HFFc6 (cell line): ENCODE measurements at regions not wholly inside any gene's neighbourhood (a gene's known extent, or its start where the extent isn't known, plus 50 kb on each side); places are given as distances from the start of the nearest gene placed in this dataset.

Source experiments
- DNase-seq: peaks from one replicate; pipeline ENCODE4 v3.0.0-alpha.2; 2018
- H3K27ac Mint-ChIP-seq: 2 replicates; pipeline ENCODE4 v1.8.0; 2020; ENCODE audit warnings: mild to moderate bottlenecking, mixed read lengths
- H3K27me3 Mint-ChIP-seq: 2 replicates; pipeline ENCODE4 v1.8.0; 2021; ENCODE audit warnings: mild to moderate bottlenecking, moderate library complexity, mixed read lengths; ENCODE audit not compliant: insufficient read depth
- H3K36me3 Mint-ChIP-seq: 2 replicates; pipeline ENCODE4 v1.8.0; 2021; ENCODE audit warnings: low read depth, mixed read lengths
- H3K4me1 Mint-ChIP-seq: 2 replicates; pipeline ENCODE4 v1.8.0; 2020; ENCODE audit warnings: low read depth, mixed read lengths
- H3K4me3 Mint-ChIP-seq: 2 replicates; pipeline ENCODE4 v1.8.0; 2020; ENCODE audit warnings: mild to moderate bottlenecking, moderate library complexity, mixed read lengths
- H3K9me3 Mint-ChIP-seq: 2 replicates; pipeline ENCODE4 v1.8.0; 2020; ENCODE audit warnings: mild to moderate bottlenecking, mixed read lengths
- TF ChIP-seq, protein P1 (sequence below): fragments of 200-600 bp; sonication (generic); IDR thresholded peaks from 2 replicates; pipeline ENCODE4 v1.5.0; 2021; ENCODE audit warnings: antibody characterized with exemption, mild to moderate bottlenecking

DNA sequence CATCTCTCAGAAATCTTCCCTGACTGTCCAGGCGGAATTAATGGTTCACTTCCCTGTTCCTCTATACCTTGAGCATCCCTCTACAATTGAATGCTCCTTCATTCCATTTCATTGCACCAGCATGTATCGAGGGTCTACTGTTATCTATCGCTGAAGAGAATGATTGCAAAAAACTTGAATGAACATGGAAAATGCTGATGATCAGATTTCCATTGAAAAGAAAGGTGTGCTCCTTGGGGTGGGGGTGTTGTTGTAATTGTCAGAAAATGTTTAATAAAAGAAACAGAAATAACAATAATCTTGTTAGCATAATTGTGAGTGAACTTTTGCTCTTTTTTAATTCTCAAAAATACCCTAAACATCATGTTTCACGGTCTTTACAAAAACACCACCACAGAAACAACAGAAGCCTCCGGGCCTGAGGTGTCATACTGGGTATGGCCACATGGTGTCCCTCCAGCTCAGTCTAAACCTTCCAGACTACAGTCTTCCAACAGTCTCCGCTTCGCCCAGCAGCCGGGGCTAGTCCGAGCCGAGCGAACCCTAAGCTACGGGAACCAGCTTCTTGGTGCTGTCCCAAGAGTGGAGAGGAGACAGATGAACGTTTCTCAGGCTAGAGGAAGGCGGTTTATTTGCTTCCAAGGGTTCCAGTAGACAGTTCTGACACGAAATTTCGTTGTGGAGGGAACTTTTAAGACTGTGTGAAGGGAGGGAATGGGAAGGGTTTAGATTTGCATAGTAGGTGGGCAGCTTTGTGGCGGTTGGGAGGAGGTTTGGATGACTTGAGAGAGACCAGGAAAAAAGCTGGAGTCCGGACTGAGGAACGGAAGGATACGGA is 75.8 kb upstream of the ZBED5 start:
- H3K27me3 Mint-ChIP-seq = peaks cover 7% of the 10 kb centered on the region
- no peaks in the 10 kb centered on the region for H3K9me3 Mint-ChIP-seq

DNA sequence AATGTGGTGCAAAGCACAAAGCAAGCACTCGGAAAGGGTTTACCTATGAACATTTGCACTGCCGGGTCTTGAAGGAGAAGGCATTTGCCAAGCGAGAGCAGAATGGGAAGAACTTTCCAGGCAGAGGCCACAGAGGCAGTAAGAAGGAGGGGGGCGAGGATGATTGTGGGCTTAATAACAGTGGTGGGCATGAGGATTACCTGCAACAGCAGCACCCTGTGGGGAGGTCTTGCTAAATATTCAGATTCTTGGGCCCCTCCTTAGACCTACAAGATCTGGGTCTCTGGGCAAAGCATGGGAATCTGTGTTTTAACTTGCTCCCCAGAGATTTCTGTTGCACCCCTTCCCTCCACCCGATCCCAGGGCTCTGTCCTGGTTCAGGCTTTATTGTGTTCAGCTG is 75.1 kb upstream of the ZBED5 start:
- H3K27ac Mint-ChIP-seq = no peak overlapping the region
- no peak overlapping the region for H3K4me3 Mint-ChIP-seq

More for the DNA sequence above, 75.8 kb upstream of the ZBED5 start:
- TF ChIP-seq, protein P1, sequence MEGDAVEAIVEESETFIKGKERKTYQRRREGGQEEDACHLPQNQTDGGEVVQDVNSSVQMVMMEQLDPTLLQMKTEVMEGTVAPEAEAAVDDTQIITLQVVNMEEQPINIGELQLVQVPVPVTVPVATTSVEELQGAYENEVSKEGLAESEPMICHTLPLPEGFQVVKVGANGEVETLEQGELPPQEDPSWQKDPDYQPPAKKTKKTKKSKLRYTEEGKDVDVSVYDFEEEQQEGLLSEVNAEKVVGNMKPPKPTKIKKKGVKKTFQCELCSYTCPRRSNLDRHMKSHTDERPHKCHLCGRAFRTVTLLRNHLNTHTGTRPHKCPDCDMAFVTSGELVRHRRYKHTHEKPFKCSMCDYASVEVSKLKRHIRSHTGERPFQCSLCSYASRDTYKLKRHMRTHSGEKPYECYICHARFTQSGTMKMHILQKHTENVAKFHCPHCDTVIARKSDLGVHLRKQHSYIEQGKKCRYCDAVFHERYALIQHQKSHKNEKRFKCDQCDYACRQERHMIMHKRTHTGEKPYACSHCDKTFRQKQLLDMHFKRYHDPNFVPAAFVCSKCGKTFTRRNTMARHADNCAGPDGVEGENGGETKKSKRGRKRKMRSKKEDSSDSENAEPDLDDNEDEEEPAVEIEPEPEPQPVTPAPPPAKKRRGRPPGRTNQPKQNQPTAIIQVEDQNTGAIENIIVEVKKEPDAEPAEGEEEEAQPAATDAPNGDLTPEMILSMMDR = peak; percentile 97
- Mint-ChIP-seq H3K36me3 (no peaks in the 10 kb centered on the region), H3K4me3 (peak overlapping the region; percentile 87), H3K4me1 (peaks cover 32% of the 10 kb centered on the region), H3K27ac (peak overlapping the region; percentile 44)
- peak; percentile 92 for DNase-seq

DNA sequence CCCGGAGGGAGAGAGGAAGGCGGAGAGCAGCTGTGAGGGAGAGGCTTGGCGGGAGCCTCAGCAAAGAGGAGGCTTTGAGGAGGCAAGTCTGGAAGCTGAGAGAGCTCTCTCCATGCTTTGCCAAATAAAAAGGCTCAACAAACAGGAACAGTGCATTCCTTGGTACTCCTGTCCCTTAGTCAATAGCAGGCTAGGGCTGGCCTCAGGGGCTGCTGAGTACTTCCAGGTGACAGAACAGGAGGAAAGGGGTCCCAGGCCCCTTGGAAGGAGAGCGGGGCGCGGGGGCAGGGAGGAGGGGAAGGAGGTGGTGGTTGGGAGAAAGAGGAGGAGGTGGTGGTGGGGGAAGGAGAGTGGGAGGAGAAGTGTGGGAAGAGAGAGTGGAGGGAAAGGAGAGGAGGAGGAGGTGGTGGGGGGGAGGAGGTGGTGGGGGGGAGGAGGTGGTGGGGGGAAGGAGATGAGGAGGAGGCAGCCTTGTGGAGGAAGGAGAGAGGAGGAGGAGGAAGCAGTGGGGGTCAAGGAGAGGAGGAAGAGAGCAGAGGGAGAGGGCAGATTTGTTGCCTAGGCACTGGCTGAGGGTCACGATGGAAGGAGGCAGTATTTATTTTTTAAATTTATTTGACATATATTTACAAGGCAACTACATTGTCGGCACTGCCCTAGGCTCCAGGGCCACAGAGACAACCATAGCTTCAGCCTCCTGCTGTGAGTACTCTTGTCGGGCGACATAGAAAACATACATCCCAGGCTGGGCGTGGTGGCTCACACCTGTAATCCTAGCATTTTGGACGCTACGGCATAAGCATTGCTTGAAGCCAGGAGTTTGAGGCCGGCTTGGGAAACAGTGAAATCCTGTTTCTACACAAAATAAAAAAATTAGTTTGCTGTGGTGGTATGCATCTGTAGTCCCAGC is 74.2 kb upstream of the ZBED5 start:
- no peaks in the 10 kb centered on the region for H3K9me3 Mint-ChIP-seq
- DNase-seq = no peak
- peaks cover 42% of the 10 kb centered on the region for H3K4me1 Mint-ChIP-seq
- peaks cover 5% of the 10 kb centered on the region for H3K27me3 Mint-ChIP-seq
- peak overlapping the region; percentile 93 for H3K4me3 Mint-ChIP-seq
- H3K27ac Mint-ChIP-seq = peak overlapping the region; percentile 94
- H3K36me3 Mint-ChIP-seq = no peaks in the 10 kb centered on the region
- TF ChIP-seq, protein P1 = no peak

More for the DNA sequence above, 75.1 kb upstream of the ZBED5 start:
- DNase-seq = no peak
- Mint-ChIP-seq H3K27me3 (peaks cover 7% of the 10 kb centered on the region), H3K4me1 (peaks cover 34% of the 10 kb centered on the region), H3K9me3 (no peaks in the 10 kb centered on the region), H3K36me3 (no peaks in the 10 kb centered on the region)
- TF ChIP-seq, protein P1 = no peak

DNA sequence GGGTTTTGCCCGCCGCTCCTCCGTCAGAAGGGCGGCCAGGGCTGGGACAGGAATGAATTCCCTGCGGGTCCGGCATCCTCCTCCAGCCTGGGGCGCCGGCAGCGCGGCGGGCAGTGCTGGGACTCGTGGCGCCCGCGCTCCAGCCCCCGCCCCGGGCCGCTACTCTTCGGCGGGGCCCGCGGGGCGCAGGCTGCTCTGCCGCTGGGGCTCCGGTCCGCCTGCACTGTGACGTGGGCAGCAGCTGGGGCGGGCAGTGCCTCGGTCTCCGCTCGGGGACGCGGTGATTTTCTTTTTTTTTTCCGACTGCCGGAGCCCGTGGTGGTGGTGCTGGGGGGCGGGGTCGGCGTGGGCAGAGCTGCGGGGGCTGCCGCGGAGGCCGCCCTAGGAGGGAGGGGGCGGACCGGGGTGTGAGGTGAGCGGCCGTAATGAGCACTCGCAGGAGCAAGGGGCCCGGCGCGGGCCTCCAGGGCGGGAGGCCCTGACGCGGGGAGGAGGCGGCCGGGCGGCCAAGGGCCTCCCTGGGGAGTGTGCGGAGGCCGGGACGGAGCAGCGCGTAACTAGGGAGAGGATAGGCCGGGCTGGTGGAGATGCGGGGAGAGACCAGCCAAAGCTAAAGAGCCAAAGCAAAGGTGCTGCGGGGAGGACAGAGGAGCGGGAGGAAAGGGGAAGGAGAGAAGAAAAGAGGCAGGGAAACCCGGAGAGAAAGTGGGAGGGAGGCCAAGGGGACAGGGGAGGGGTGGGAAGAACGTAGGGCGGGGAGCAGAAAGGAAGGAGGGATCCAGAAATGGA is 73.3 kb upstream of the ZBED5 start:
- H3K4me3 Mint-ChIP-seq = peak overlapping the region; percentile 93
- H3K27ac Mint-ChIP-seq = peak overlapping the region; percentile 94
- H3K27me3 Mint-ChIP-seq = peaks cover 5% of the 10 kb centered on the region
- TF ChIP-seq, protein P1 = no peak
- peak; percentile 44 for DNase-seq
- no peaks in the 10 kb centered on the region for H3K36me3 Mint-ChIP-seq
- H3K9me3 Mint-ChIP-seq = no peaks in the 10 kb centered on the region
- peaks cover 50% of the 10 kb centered on the region for H3K4me1 Mint-ChIP-seq
